Skeletal muscle satellite cell (primary cell): ENCODE measurements at regions not wholly inside any gene's neighbourhood (a gene's known extent, or its start where the extent isn't known, plus 50 kb on each side); places are given as distances from the start of the nearest gene placed in this dataset.
"Not testable (repeated sequence)": the region's sequence is repeated elsewhere in the genome, so short reads cannot be mapped to it uniquely, and the experiment has no call there.

Source experiments
- H3K27me3 ChIP-seq: 2 replicates; pipeline ENCODE4 v1.7.0; 2013; ENCODE audit warnings: low read length; ENCODE audit not compliant: control insufficient read depth, insufficient read depth
- H3K36me3 ChIP-seq: 2 replicates; pipeline ENCODE4 v1.7.0; 2013; ENCODE audit warnings: mild to moderate bottlenecking, control low read depth, low read length; ENCODE audit not compliant: insufficient read depth
- H3K4me1 ChIP-seq: 2 replicates; pipeline ENCODE4 v1.7.0; 2013; ENCODE audit warnings: low read length; ENCODE audit not compliant: control insufficient read depth, insufficient read depth
- H3K4me2 ChIP-seq: 2 replicates; pipeline ENCODE4 v1.7.0; 2013; ENCODE audit warnings: mild to moderate bottlenecking, low read length
- H3K4me3 ChIP-seq: 2 replicates; pipeline ENCODE4 v1.7.0; 2013; ENCODE audit warnings: low read length
- H3K9ac ChIP-seq: 2 replicates; pipeline ENCODE4 v1.7.0; 2013; ENCODE audit warnings: mild to moderate bottlenecking, low read depth, low read length, moderate library complexity
- H3K9me3 ChIP-seq: replicated peaks from 2 replicates; pipeline ENCODE4 v1.7.0; 2013; ENCODE audit warnings: mild to moderate bottlenecking, control low read depth, low read length

GRCh38 chr2:118762290-118762689 lies 85.2 kb downstream of the EN1 start:
- H3K36me3 ChIP-seq: no peaks in the 10 kb centered on the region
- H3K4me3 ChIP-seq: no peak overlapping the region
- H3K4me1 ChIP-seq: peaks cover 4% of the 10 kb centered on the region
- no peaks in the 10 kb centered on the region for H3K27me3 ChIP-seq
- H3K4me2 ChIP-seq: no peak overlapping the region
- no peak overlapping the region for H3K9ac ChIP-seq
- H3K9me3 ChIP-seq: no peaks in the 10 kb centered on the region

DNA sequence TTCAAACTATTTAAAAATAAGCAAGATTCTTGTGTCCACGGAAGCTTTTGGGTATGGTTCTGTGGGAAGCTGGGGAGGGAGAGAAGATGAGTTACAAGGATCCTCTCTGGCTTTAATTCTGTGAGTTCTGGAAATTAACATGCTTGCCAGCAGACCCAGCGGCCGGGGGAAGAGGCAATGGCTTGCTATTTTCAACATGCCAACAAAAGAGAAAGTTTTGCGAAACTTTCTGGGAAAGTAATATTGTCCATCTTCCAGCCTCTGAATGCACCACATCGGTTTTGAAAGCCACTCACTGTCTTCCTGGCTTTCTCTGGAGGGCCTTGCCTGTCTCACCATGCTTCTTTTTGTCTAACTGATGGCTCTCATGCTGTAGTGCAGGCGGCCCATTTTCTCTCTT lies 85.7 kb downstream of the EN1 start:
- Histone ChIP-seq H3K27me3 (no peaks in the 10 kb centered on the region), H3K36me3 (no peaks in the 10 kb centered on the region), H3K4me2 (no peak overlapping the region), H3K9me3 (no peaks in the 10 kb centered on the region), H3K4me3 (no peak overlapping the region), H3K4me1 (peaks cover 4% of the 10 kb centered on the region), H3K9ac (no peak overlapping the region)

DNA sequence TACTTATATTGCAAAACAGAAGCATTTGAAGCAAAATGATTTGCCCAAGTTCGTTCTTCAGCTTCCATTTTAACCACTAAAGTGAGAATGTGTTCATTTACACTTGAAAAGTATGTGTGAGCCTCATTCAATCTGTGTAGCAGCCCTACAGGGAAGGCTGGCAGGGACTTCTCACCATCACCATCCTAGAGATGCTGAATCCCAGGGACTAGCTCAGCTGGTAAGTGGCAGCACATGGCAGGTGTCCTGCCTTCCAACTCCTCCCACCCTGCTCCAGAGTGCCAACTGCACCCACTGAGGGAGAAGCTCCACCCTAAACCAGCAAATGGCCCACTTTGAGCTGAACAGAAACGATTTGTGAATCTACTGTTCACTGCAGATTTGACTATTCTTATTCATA lies 91.5 kb downstream of the EN1 start:
- H3K9ac ChIP-seq: no peak overlapping the region
- no peaks in the 10 kb centered on the region for H3K36me3 ChIP-seq
- peaks cover 9% of the 10 kb centered on the region for H3K4me1 ChIP-seq
- H3K27me3 ChIP-seq: no peaks in the 10 kb centered on the region
- H3K9me3 ChIP-seq: no peaks in the 10 kb centered on the region
- H3K4me2 ChIP-seq: no peak overlapping the region
- H3K4me3 ChIP-seq: no peak overlapping the region

DNA sequence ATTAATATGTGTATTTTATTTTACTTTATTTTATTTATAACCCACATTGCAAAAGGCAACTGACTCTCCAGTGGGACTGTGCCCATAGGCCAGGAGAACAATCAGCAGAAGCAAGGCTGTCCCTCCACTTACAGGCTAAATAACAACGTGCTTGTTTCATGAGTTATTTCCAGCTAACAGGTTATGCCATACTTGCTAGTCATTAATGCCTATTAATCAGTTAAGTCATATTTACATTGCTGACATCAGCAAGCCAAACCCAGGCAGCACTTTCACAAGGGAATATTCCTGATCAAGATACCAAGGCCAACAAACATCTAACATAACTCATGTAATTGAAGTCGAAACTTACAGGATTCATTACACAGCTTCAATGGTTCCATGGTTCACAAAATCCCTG lies 92.1 kb downstream of the EN1 start:
- H3K27me3 ChIP-seq: no peaks in the 10 kb centered on the region
- H3K36me3 ChIP-seq: no peaks in the 10 kb centered on the region
- no peak overlapping the region for H3K9ac ChIP-seq
- no peak overlapping the region for H3K4me3 ChIP-seq
- peaks cover 9% of the 10 kb centered on the region for H3K4me1 ChIP-seq
- H3K9me3 ChIP-seq: no peaks in the 10 kb centered on the region
- no peak overlapping the region for H3K4me2 ChIP-seq

DNA sequence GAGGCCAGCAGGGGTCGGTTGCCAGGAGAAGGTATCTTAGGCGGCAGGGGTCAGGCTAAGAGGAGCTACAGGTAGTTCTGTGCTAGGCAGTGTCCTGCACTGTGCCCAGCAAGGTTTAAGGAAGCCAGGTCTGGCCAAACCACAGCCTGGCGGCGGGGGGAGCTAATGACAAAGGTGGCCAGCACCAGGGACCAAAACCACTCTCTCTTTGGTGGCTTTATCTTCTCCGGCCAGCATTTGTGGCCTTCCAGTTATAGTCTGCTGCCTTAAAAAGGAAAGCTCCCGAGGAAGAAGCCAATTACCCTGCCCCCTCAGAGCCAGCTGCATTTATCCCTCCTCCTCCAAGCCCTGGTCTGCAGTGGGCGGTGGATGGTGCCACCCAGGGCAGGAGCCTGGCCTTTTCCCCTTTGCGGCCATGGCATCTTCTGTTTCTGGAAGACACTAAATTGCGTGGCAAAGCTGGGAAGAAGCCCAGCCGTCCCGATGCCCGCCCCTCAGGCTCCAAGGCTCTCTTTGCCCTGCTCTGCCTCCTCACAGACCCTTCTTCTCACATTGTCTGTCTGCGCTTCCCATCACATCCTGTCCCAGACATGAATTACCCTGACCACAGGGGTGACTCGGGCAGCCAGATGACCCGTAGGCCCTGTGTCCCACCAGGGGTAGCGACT lies 94.6 kb downstream of the EN1 start:
- no peak overlapping the region for H3K4me3 ChIP-seq
- no peaks in the 10 kb centered on the region for H3K9me3 ChIP-seq
- H3K27me3 ChIP-seq: no peaks in the 10 kb centered on the region

DNA sequence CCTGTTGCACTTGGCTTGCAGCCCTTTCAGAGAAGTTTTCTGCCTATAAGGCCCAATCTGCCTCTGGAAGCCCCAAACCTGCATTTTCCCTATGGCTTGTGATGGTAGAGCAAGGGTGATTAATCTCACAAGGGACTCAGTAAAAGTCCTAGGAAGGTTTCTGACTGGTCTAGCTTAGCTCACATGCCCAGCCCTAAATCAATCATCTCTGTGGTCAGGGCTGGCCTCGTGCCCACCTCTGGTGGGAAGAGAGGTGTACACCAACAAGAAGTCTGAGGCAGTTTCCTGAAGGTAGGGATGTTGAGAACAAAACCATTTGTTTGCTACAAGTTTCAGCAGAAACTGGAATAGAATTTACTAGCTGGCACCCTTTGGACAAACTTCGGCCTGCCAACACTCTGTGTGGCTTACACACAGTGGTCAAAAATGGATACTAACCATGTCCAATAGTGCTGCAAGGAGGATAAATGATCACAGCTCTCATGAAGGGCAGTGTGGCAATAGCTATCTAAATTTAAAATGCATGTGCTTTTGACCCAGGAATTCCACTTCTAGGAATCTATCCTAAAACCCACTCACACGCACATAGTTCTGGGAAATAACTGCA lies 96.4 kb downstream of the EN1 start:
- no peaks in the 10 kb centered on the region for H3K27me3 ChIP-seq
- H3K4me2 ChIP-seq: no peak overlapping the region
- peaks cover 9% of the 10 kb centered on the region for H3K4me1 ChIP-seq
- no peak overlapping the region for H3K9ac ChIP-seq
- no peak overlapping the region for H3K4me3 ChIP-seq
- no peaks in the 10 kb centered on the region for H3K36me3 ChIP-seq
- H3K9me3 ChIP-seq: no peaks in the 10 kb centered on the region

More for the DNA sequence above, 94.6 kb downstream of the EN1 start:
- peak overlapping the region; percentile 34 for H3K4me2 ChIP-seq
- no peak overlapping the region for H3K9ac ChIP-seq
- H3K4me1 ChIP-seq: peaks cover 9% of the 10 kb centered on the region
- H3K36me3 ChIP-seq: no peaks in the 10 kb centered on the region

- Histone ChIP-seq H3K4me2 (no peak overlapping the region), H3K4me3 (no peak overlapping the region), H3K36me3 (no peaks in the 10 kb centered on the region), H3K9me3 (peaks cover 11% of the 10 kb centered on the region), H3K9ac (no peak overlapping the region), H3K27me3 (no peaks in the 10 kb centered on the region), H3K4me1 (peaks cover 9% of the 10 kb centered on the region)
These were observed 99.1 kb downstream of the EN1 start for GRCh38 chr2:118748245-118748885.

DNA sequence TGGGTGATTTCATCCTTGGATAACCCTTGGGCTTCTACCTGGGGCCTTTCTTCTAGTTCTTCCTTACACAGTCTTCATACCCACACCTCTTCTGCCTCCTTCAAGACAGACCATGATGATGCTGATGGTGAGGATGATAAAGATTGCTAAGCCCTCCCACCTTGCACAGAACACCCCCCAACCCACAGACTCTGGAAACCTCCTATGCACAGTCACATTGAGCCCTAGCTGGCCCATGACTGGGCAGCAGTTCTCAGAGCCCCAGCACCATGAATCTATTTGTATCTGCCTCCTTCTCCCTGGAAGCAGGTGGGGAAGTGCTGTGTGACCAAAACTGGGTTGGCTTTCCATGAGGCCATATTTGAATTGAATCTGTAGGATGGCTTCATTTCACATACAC lies 99.8 kb downstream of the EN1 start:
- Histone ChIP-seq H3K27me3 (no peaks in the 10 kb centered on the region), H3K4me2 (no peak overlapping the region), H3K36me3 (no peaks in the 10 kb centered on the region), H3K9ac (no peak overlapping the region), H3K4me1 (peaks cover 2% of the 10 kb centered on the region), H3K9me3 (peaks cover 11% of the 10 kb centered on the region), H3K4me3 (no peak overlapping the region)

DNA sequence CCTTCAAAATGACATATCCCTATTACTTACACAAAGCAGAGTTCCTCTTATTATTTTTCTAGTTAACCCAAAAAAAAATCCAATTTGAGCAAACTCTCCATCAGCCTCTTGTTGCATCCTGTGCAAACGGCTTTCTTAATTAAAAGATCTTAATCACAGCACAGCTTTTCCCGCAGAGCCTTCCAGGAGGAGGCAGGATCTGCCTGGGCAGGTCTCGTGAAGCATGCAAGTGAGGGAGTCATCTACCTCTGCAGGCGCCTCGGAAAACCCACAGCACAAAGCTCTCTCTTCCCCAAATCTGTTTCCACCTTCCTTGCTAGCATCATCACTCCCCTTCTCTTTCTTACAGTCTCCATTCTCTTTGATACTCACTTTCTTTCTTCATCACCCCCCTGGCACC lies 100.4 kb downstream of the EN1 start:
- Histone ChIP-seq H3K36me3 (no peaks in the 10 kb centered on the region), H3K4me3 (no peak overlapping the region), H3K9ac (no peak overlapping the region), H3K27me3 (no peaks in the 10 kb centered on the region), H3K4me1 (no peaks in the 10 kb centered on the region), H3K4me2 (no peak overlapping the region), H3K9me3 (peaks cover 11% of the 10 kb centered on the region)

GRCh38 chr2:118744682-118745181 lies 102.7 kb downstream of the EN1 start:
- H3K36me3 ChIP-seq, H3K9ac ChIP-seq, H3K4me1 ChIP-seq, H3K4me2 ChIP-seq, H3K4me3 ChIP-seq, H3K27me3 ChIP-seq: not testable (repeated sequence)
- H3K9me3 ChIP-seq: peaks cover 11% of the 10 kb centered on the region

GRCh38 chr2:118738524-118739308 lies 108.7 kb downstream of the EN1 start:
- Histone ChIP-seq H3K4me3 (no peak overlapping the region), H3K27me3 (no peaks in the 10 kb centered on the region), H3K4me2 (peak overlapping the region; percentile 59), H3K4me1 (peaks cover 22% of the 10 kb centered on the region), H3K9ac (peak overlapping the region; percentile 71), H3K36me3 (no peaks in the 10 kb centered on the region), H3K9me3 (no peaks in the 10 kb centered on the region)
